ENCODE measurements at regions not wholly inside any gene's neighbourhood (a gene's known extent, or its start where the extent isn't known, plus 50 kb on each side); places are given as distances from the start of the nearest gene placed in this dataset.
"Not testable (repeated sequence)": the region's sequence is repeated elsewhere in the genome, so short reads cannot be mapped to it uniquely, and the experiment has no call there.

GRCh38 chr7:153224890-153225289 is 465.3 kb downstream of the ACTR3B start:
- no peaks in the 10 kb centered on the region for H3K4me1 ChIP-seq (ENCODE audit: insufficient read depth, low read length, poor library complexity, severe bottlenecking)
- H3K4me3 ChIP-seq (ENCODE audit: low read depth, low read length, poor library complexity, severe bottlenecking): no peak overlapping the region
- H3K27me3 ChIP-seq (replicated peaks; ENCODE audit: insufficient read depth, low read depth, low read length, poor library complexity): no peaks in the 10 kb centered on the region
- intact Hi-C loops (cut with micrococcal nuclease; ENCODE audit: unreplicated experiment): no loop called here
- H3K27ac ChIP-seq (ENCODE audit: low read depth, low read length, poor library complexity, severe bottlenecking): no peak overlapping the region
- no peak for DNase-seq (ENCODE audit: low spot score)
- no TSS peak for BruUV-seq (replicated peaks)
- H3K36me3 ChIP-seq (ENCODE audit: insufficient read depth, low read length, poor library complexity, severe bottlenecking): no peaks in the 10 kb centered on the region
- H3K9me3 ChIP-seq (ENCODE audit: low read depth, low read length, poor library complexity, severe bottlenecking): no peaks in the 10 kb centered on the region
- ChIA-PET CTCF (no interaction called here), POLR2A (ENCODE audit: low non-redundant PET) (no interaction called here)
- TF ChIP-seq EZH2 (IDR thresholded peaks at IDR 0.05; ENCODE audit: borderline replicate concordance, low read depth, low read length, poor library complexity, severe bottlenecking) (no peak), CTCF (conservative IDR thresholded peaks at IDR 0.05; ENCODE audit: low read depth, low read length) (no peak)

GRCh38 chr7:153245136-153245535 is 485.6 kb downstream of the ACTR3B start:
- H3K4me3 ChIP-seq (ENCODE audit: low read depth, low read length, poor library complexity, severe bottlenecking); POLR2A ChIA-PET (ENCODE audit: low non-redundant PET); H3K36me3 ChIP-seq (ENCODE audit: insufficient read depth, low read length, poor library complexity, severe bottlenecking); H3K4me1 ChIP-seq (ENCODE audit: insufficient read depth, low read length, poor library complexity, severe bottlenecking); H3K27ac ChIP-seq (ENCODE audit: low read depth, low read length, poor library complexity, severe bottlenecking); DNase-seq (ENCODE audit: low spot score); H3K9me3 ChIP-seq (ENCODE audit: low read depth, low read length, poor library complexity, severe bottlenecking); intact Hi-C loops (cut with micrococcal nuclease; ENCODE audit: unreplicated experiment); CTCF ChIA-PET; BruUV-seq (replicated peaks); H3K27me3 ChIP-seq (replicated peaks; ENCODE audit: insufficient read depth, low read depth, low read length, poor library complexity): not testable (repeated sequence)

GRCh38 chr7:153245809-153246208 is 486.3 kb downstream of the ACTR3B start:
- intact Hi-C loops (cut with micrococcal nuclease; ENCODE audit: unreplicated experiment): no loop called here
- POLR2A ChIA-PET (ENCODE audit: low non-redundant PET): no interaction called here
- BruUV-seq (replicated peaks): no TSS peak
- Histone ChIP-seq H3K4me3 (ENCODE audit: low read depth, low read length, poor library complexity, severe bottlenecking) (no peak overlapping the region), H3K9me3 (ENCODE audit: low read depth, low read length, poor library complexity, severe bottlenecking) (peaks cover 4% of the 10 kb centered on the region), H3K4me1 (ENCODE audit: insufficient read depth, low read length, poor library complexity, severe bottlenecking) (no peaks in the 10 kb centered on the region), H3K36me3 (ENCODE audit: insufficient read depth, low read length, poor library complexity, severe bottlenecking) (no peaks in the 10 kb centered on the region), H3K27ac (ENCODE audit: low read depth, low read length, poor library complexity, severe bottlenecking) (no peak overlapping the region), H3K27me3 (replicated peaks; ENCODE audit: insufficient read depth, low read depth, low read length, poor library complexity) (no peaks in the 10 kb centered on the region)
- no peak for DNase-seq (ENCODE audit: low spot score)
- CTCF ChIA-PET: no interaction called here
- TF ChIP-seq EZH2 (IDR thresholded peaks at IDR 0.05; ENCODE audit: borderline replicate concordance, low read depth, low read length, poor library complexity, severe bottlenecking) (no peak), CTCF (conservative IDR thresholded peaks at IDR 0.05; ENCODE audit: low read depth, low read length) (no peak)

GRCh38 chr7:153247926-153248325 is 488.4 kb downstream of the ACTR3B start:
- CTCF ChIA-PET: no interaction called here
- H3K9me3 ChIP-seq (ENCODE audit: low read depth, low read length, poor library complexity, severe bottlenecking): peaks cover 4% of the 10 kb centered on the region
- no peaks in the 10 kb centered on the region for H3K4me1 ChIP-seq (ENCODE audit: insufficient read depth, low read length, poor library complexity, severe bottlenecking)
- intact Hi-C loops (cut with micrococcal nuclease; ENCODE audit: unreplicated experiment): no loop called here
- no peak for DNase-seq (ENCODE audit: low spot score)
- H3K27me3 ChIP-seq (replicated peaks; ENCODE audit: insufficient read depth, low read depth, low read length, poor library complexity): no peaks in the 10 kb centered on the region
- H3K27ac ChIP-seq (ENCODE audit: low read depth, low read length, poor library complexity, severe bottlenecking): no peak overlapping the region
- POLR2A ChIA-PET (ENCODE audit: low non-redundant PET): no interaction called here
- no peak overlapping the region for H3K4me3 ChIP-seq (ENCODE audit: low read depth, low read length, poor library complexity, severe bottlenecking)
- no peaks in the 10 kb centered on the region for H3K36me3 ChIP-seq (ENCODE audit: insufficient read depth, low read length, poor library complexity, severe bottlenecking)
- TF ChIP-seq CTCF (conservative IDR thresholded peaks at IDR 0.05; ENCODE audit: low read depth, low read length) (no peak), EZH2 (IDR thresholded peaks at IDR 0.05; ENCODE audit: borderline replicate concordance, low read depth, low read length, poor library complexity, severe bottlenecking) (no peak)
- BruUV-seq (replicated peaks): no TSS peak

All from A673 (cell line).